ENCODE measurements at regions not wholly inside any gene's neighbourhood (a gene's known extent, or its start where the extent isn't known, plus 50 kb on each side); places are given as distances from the start of the nearest gene placed in this dataset.

- no peaks in the 10 kb centered on the region for H3K4me1 Mint-ChIP-seq (ENCODE audit: low read depth)
- no peak overlapping the region for H3K4me3 Mint-ChIP-seq
- intact Hi-C loops (cut with micrococcal nuclease) = no loop called here
- no peaks in the 10 kb centered on the region for H3K36me3 Mint-ChIP-seq (ENCODE audit: low read depth)
- H3K27ac Mint-ChIP-seq = no peak overlapping the region
- CTCF ChIA-PET = no interaction called here
- no peaks in the 10 kb centered on the region for H3K9me3 Mint-ChIP-seq
- no peak for DNase-seq
- H3K27me3 Mint-ChIP-seq (ENCODE audit: low read depth) = peaks cover 12% of the 10 kb centered on the region
Measured at GRCh38 chr12:108078428-108078827, 50.7 kb upstream of the WSCD2 start.
